ELF-1 (cell line): ENCODE measurements at regions not wholly inside any gene's neighbourhood (a gene's known extent, or its start where the extent isn't known, plus 50 kb on each side); places are given as distances from the start of the nearest gene placed in this dataset.

ENCODE experiments used
- DNase-seq: peaks from one replicate; pipeline ENCODE4 v3.0.0-alpha.2; 2016; ENCODE audit warnings: low read depth, low spot score

GRCh38 chr5:122719991-122720746, 54.7 kb upstream of the SNX2 start:
- DNase-seq: no peak

GRCh38 chr5:122721127-122721526, 53.8 kb upstream of the SNX2 start:
- DNase-seq: no peak

GRCh38 chr5:122722341-122722740, 52.5 kb upstream of the SNX2 start:
- no peak for DNase-seq

GRCh38 chr5:122723606-122724352, 51.1 kb upstream of the SNX2 start:
- DNase-seq: no peak
